ENCODE measurements at regions not wholly inside any gene's neighbourhood (a gene's known extent, or its start where the extent isn't known, plus 50 kb on each side); places are given as distances from the start of the nearest gene placed in this dataset.
"Not testable (repeated sequence)": the region's sequence is repeated elsewhere in the genome, so short reads cannot be mapped to it uniquely, and the experiment has no call there.

GRCh38 chr15:70576696-70577095, 186.7 kb downstream of the UACA start:
- no peak for DNase-seq

- no peak for DNase-seq
These were observed 187.1 kb downstream of the UACA start for GRCh38 chr15:70576276-70576675.

GRCh38 chr15:70575231-70576226, 187.8 kb downstream of the UACA start:
- no peak for DNase-seq

- DNase-seq: not testable (repeated sequence)
These were observed 189.0 kb downstream of the UACA start for GRCh38 chr15:70574325-70574724.

- DNase-seq: no peak
These were observed 190.1 kb downstream of the UACA start for GRCh38 chr15:70573121-70573850.

GRCh38 chr15:70569714-70570231, 193.6 kb downstream of the UACA start:
- no peak for DNase-seq

GRCh38 chr15:70569091-70569713, 194.2 kb downstream of the UACA start:
- no peak for DNase-seq

GRCh38 chr15:70566989-70567388, 196.4 kb downstream of the UACA start:
- no peak for DNase-seq

- no peak for DNase-seq
These were observed 197.1 kb downstream of the UACA start for GRCh38 chr15:70566047-70566835.

- DNase-seq: no peak
These were observed 199.7 kb downstream of the UACA start for GRCh38 chr15:70563561-70564095.

GRCh38 chr15:70562906-70563305, 200.5 kb downstream of the UACA start:
- no peak for DNase-seq

- no peak for DNase-seq
These were observed 201.5 kb downstream of the UACA start for GRCh38 chr15:70561885-70562284.

- no peak for DNase-seq
These were observed 202.6 kb downstream of the UACA start for GRCh38 chr15:70560617-70561328.

GRCh38 chr15:70559265-70560239, 203.8 kb downstream of the UACA start:
- DNase-seq: no peak

GRCh38 chr15:70558406-70559264, 204.7 kb downstream of the UACA start:
- DNase-seq: no peak

GRCh38 chr15:70557521-70558258, 205.7 kb downstream of the UACA start:
- no peak for DNase-seq

- DNase-seq: no peak
These were observed 206.6 kb downstream of the UACA start for GRCh38 chr15:70556779-70557178.

GRCh38 chr15:70556151-70556741, 207.1 kb downstream of the UACA start:
- DNase-seq: no peak
